ENCODE measurements at regions not wholly inside any gene's neighbourhood (a gene's known extent, or its start where the extent isn't known, plus 50 kb on each side); places are given as distances from the start of the nearest gene placed in this dataset.
"Not testable (repeated sequence)": the region's sequence is repeated elsewhere in the genome, so short reads cannot be mapped to it uniquely, and the experiment has no call there.

- Mint-ChIP-seq H3K9me3 (no peaks in the 10 kb centered on the region), H3K4me3 (no peak overlapping the region), H3K27me3 (ENCODE audit: low read depth) (peaks cover 7% of the 10 kb centered on the region), H3K4me1 (ENCODE audit: low read depth) (no peaks in the 10 kb centered on the region), H3K27ac (no peak overlapping the region), H3K36me3 (ENCODE audit: low read depth) (no peaks in the 10 kb centered on the region)
- no peak for DNase-seq (ENCODE audit: low spot score)
Observed at GRCh38 chr21:33139084-33139483, 69.1 kb downstream of the OLIG1 start.

GRCh38 chr21:33140288-33140687, 70.3 kb downstream of the OLIG1 start:
- Mint-ChIP-seq H3K27me3 (ENCODE audit: low read depth) (peaks cover 7% of the 10 kb centered on the region), H3K4me3 (no peak overlapping the region), H3K27ac (no peak overlapping the region), H3K36me3 (ENCODE audit: low read depth) (no peaks in the 10 kb centered on the region), H3K9me3 (no peaks in the 10 kb centered on the region), H3K4me1 (ENCODE audit: low read depth) (no peaks in the 10 kb centered on the region)
- DNase-seq (ENCODE audit: low spot score): no peak

- Mint-ChIP-seq H3K27me3 (ENCODE audit: low read depth) (peaks cover 25% of the 10 kb centered on the region), H3K4me3 (no peak overlapping the region), H3K27ac (no peak overlapping the region), H3K9me3 (no peaks in the 10 kb centered on the region), H3K4me1 (ENCODE audit: low read depth) (no peaks in the 10 kb centered on the region), H3K36me3 (ENCODE audit: low read depth) (no peaks in the 10 kb centered on the region)
- DNase-seq (ENCODE audit: low spot score): no peak
Observed at GRCh38 chr21:33146467-33146866, 76.5 kb downstream of the OLIG1 start.

- H3K9me3 Mint-ChIP-seq: no peaks in the 10 kb centered on the region
- peaks cover 33% of the 10 kb centered on the region for H3K27me3 Mint-ChIP-seq (ENCODE audit: low read depth)
- H3K36me3 Mint-ChIP-seq (ENCODE audit: low read depth): no peaks in the 10 kb centered on the region
- H3K27ac Mint-ChIP-seq: no peak overlapping the region
- H3K4me1 Mint-ChIP-seq (ENCODE audit: low read depth): no peaks in the 10 kb centered on the region
- no peak overlapping the region for H3K4me3 Mint-ChIP-seq
- no peak for DNase-seq (ENCODE audit: low spot score)
Observed at GRCh38 chr21:33149181-33149580, 79.2 kb downstream of the OLIG1 start.

DNA sequence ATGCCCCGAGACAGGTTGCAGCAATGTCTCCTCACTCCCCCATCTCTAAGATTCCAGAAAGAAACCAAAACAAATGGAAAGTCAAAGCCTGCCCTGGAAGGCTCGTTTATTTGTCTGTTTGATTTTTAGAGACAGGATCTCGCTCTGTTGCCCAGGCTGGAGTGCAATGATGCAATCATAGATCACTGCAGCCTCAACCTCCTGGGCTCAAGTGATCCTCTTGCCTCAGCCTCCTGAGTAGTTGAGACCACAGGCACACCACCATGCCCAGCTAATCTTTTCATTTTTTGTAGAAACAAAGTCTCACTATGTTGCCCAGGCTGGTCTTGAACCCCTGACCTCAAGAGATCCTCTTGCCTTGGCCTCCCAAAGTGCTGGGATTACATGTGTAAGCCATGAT, 78.8 kb upstream of the IFNAR2 start:
- not testable (repeated sequence) for H3K36me3 Mint-ChIP-seq (ENCODE audit: low read depth); H3K9me3 Mint-ChIP-seq; DNase-seq (ENCODE audit: low spot score); H3K4me3 Mint-ChIP-seq; H3K27ac Mint-ChIP-seq; H3K4me1 Mint-ChIP-seq (ENCODE audit: low read depth)
- peaks cover 35% of the 10 kb centered on the region for H3K27me3 Mint-ChIP-seq (ENCODE audit: low read depth)

DNA sequence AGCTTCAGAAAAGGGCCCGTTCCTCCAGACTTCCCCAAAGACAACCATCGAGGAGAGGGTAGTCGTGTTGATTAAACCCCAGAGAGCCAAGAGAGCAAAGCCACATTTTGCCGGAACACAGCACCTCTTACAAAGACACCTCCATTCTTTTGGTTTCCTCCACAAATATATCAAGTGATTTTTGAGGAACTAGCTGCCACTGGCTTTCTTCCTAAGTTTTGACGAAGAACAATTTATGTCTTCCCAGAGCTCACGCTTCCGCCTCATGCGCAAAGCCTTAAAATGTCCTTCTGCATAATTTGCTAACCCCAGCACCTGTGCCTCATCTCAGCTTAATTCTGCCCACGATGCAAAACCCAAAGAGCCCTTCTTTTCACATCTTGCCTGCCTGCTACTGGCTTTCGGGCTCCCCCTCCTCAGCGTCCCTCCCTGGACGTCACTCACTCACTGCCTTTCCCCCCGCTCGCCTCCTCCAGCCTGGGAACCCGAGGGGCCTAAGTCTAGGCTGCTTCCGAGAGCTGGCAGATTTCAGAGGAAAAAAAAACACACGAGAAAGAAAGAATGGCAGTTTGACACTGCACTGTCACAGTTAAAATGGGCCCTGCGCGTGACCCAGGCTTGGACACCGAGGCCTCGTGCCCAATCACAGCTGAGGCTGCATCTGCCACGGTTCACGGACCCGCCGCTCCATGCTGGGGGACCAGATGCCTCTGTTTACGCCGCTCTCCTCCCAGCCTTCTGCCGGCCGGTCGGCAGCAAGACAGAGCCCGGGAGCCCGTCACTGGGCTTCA, 77.6 kb upstream of the IFNAR2 start:
- Mint-ChIP-seq H3K9me3 (no peaks in the 10 kb centered on the region), H3K4me3 (no peak overlapping the region), H3K27ac (no peak overlapping the region), H3K4me1 (ENCODE audit: low read depth) (no peaks in the 10 kb centered on the region), H3K36me3 (ENCODE audit: low read depth) (no peaks in the 10 kb centered on the region), H3K27me3 (ENCODE audit: low read depth) (peaks cover 30% of the 10 kb centered on the region)
- DNase-seq (ENCODE audit: low spot score): no peak

GRCh38 chr21:33152732-33153130, 77.0 kb upstream of the IFNAR2 start:
- H3K27ac Mint-ChIP-seq: no peak overlapping the region
- peaks cover 30% of the 10 kb centered on the region for H3K27me3 Mint-ChIP-seq (ENCODE audit: low read depth)
- no peaks in the 10 kb centered on the region for H3K9me3 Mint-ChIP-seq

DNA sequence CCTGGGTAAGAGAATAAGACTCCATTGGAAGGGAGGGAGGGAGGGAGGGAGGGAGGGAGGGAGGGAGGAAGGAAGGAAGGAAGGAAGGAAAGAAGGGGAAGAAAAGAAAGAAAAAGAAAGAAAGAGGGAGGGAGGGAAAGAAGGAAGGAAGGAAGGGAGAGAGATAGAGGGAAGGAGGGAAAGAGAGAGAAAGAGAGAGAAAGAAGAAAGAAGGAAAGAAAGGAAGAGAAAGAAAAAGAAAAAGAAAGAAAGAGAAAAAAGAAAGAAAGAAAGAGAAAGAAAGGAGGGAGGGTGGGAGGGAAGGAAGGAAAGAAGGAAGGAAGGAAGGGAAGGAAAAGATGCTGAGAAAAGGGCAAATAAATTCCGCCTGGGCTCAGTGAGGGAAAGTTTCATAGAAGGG, 74.7 kb upstream of the IFNAR2 start:
- Mint-ChIP-seq H3K27me3 (ENCODE audit: low read depth) (peaks cover 38% of the 10 kb centered on the region), H3K4me1 (ENCODE audit: low read depth) (no peaks in the 10 kb centered on the region), H3K4me3 (no peak overlapping the region)

More at GRCh38 chr21:33152732-33153130, 77.0 kb upstream of the IFNAR2 start:
- Mint-ChIP-seq H3K36me3 (ENCODE audit: low read depth) (no peaks in the 10 kb centered on the region), H3K4me1 (ENCODE audit: low read depth) (no peaks in the 10 kb centered on the region), H3K4me3 (no peak overlapping the region)
- no peak for DNase-seq (ENCODE audit: low spot score)

GRCh38 chr21:33155422-33155821, 74.3 kb upstream of the IFNAR2 start:
- no peak overlapping the region for H3K4me3 Mint-ChIP-seq
- no peaks in the 10 kb centered on the region for H3K36me3 Mint-ChIP-seq (ENCODE audit: low read depth)
- no peak for DNase-seq (ENCODE audit: low spot score)
- peaks cover 7% of the 10 kb centered on the region for H3K9me3 Mint-ChIP-seq
- no peaks in the 10 kb centered on the region for H3K4me1 Mint-ChIP-seq (ENCODE audit: low read depth)
- H3K27ac Mint-ChIP-seq: no peak overlapping the region
- H3K27me3 Mint-ChIP-seq (ENCODE audit: low read depth): peaks cover 38% of the 10 kb centered on the region

More for the DNA sequence above, 74.7 kb upstream of the IFNAR2 start:
- DNase-seq (ENCODE audit: low spot score): no peak
- H3K36me3 Mint-ChIP-seq (ENCODE audit: low read depth): no peaks in the 10 kb centered on the region
- no peak overlapping the region for H3K27ac Mint-ChIP-seq
- peaks cover 7% of the 10 kb centered on the region for H3K9me3 Mint-ChIP-seq

DNA sequence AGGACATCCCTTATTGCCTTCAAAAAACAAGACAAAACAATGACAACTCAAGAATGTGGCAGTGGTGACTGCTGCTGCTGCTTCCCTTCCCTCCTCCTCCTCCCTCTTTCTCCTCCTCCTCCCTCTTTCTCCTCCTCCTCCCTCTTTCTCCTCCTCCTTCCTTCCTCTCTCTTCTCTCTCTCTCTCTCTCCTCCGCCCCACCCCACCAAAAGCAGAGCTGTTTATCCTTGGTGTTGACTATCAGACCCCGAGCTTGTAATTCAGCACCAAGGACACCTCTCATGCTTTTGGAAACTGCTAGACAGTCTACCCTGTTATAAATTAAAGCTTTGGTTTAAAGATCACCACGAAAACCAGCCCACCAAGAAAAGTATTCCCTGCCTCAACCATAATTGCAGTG, 72.4 kb upstream of the IFNAR2 start:
- no peak overlapping the region for H3K4me3 Mint-ChIP-seq
- H3K36me3 Mint-ChIP-seq (ENCODE audit: low read depth): no peaks in the 10 kb centered on the region
- H3K27me3 Mint-ChIP-seq (ENCODE audit: low read depth): peaks cover 31% of the 10 kb centered on the region
- H3K9me3 Mint-ChIP-seq: peaks cover 7% of the 10 kb centered on the region
- H3K27ac Mint-ChIP-seq: no peak overlapping the region
- DNase-seq (ENCODE audit: low spot score): no peak
- no peaks in the 10 kb centered on the region for H3K4me1 Mint-ChIP-seq (ENCODE audit: low read depth)

DNA sequence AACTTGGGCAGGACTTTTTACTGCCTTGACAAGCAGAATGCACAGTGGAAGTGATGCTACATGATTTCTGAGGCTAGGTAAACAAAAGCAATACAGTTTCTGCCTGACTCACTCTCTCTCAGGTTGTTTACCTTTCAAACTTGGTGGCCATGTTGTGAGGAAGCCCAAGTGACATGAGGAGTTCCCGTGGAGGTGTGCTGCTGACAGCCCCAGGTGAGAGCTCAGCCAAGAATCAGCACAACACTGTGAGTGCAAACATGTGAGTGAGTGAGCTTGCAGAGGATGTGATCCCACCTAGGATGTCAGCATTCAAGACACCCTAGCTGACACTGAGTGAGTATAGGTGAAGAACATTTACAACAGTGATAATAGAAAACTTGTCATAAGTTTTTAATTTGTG, 71.1 kb upstream of the IFNAR2 start:
- H3K36me3 Mint-ChIP-seq (ENCODE audit: low read depth): no peaks in the 10 kb centered on the region
- DNase-seq (ENCODE audit: low spot score): no peak
- H3K4me3 Mint-ChIP-seq: no peak overlapping the region
- no peaks in the 10 kb centered on the region for H3K4me1 Mint-ChIP-seq (ENCODE audit: low read depth)
- no peak overlapping the region for H3K27ac Mint-ChIP-seq
- H3K27me3 Mint-ChIP-seq (ENCODE audit: low read depth): peaks cover 24% of the 10 kb centered on the region
- H3K9me3 Mint-ChIP-seq: peaks cover 7% of the 10 kb centered on the region

DNA sequence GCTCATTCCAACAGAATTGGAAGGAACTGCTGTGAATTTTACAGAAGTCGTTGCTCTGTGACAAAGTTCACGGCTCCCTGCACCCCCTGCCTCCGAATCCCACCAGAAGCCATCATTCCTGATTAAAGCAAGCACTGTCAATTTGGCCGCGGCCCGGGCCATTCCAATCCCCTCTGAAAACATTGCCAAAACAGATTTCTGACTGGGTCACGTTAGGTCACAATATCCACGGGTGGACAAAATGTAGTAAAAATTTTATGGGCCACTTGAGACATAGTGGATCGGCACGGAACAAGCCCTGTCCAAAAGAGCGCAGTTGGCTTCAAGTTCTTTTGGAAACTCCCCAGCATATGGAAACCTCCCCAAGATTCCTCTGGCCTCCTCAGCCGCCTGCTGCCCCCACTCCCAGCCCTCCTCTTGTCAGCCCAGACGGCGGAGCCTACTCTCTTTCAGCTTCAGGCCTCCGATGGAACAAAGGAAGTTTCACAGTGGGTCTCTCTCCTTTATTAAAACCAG, 67.2 kb upstream of the IFNAR2 start:
- Mint-ChIP-seq H3K4me3 (no peak overlapping the region), H3K36me3 (ENCODE audit: low read depth) (no peaks in the 10 kb centered on the region), H3K4me1 (ENCODE audit: low read depth) (no peaks in the 10 kb centered on the region), H3K27me3 (ENCODE audit: low read depth) (peaks cover 18% of the 10 kb centered on the region), H3K27ac (no peak overlapping the region), H3K9me3 (peaks cover 7% of the 10 kb centered on the region)
- DNase-seq (ENCODE audit: low spot score): no peak

DNA sequence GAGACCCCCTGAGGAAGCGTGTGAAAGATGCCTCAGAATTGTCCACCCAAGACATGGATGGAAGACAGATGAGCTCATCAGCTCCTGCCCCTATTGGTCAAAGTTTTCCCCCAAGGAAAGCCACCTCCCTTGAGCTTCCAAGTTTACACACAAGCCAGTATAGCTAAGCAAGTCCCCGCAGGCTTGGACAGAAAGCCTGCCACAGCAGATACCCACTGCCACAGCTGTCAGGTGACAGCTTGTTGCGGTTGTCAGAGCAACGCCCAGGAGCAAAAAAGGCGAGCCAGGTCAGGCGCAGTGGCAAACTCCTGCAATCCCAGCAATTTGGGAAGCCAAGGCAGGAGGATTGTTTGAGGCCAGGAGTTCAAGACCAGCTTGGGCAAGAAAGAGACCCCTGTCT, 60.9 kb upstream of the IFNAR2 start:
- H3K4me3 Mint-ChIP-seq: no peak overlapping the region
- H3K9me3 Mint-ChIP-seq: no peaks in the 10 kb centered on the region
- no peak overlapping the region for H3K27ac Mint-ChIP-seq
- no peaks in the 10 kb centered on the region for H3K36me3 Mint-ChIP-seq (ENCODE audit: low read depth)
- no peaks in the 10 kb centered on the region for H3K4me1 Mint-ChIP-seq (ENCODE audit: low read depth)
- peaks cover 23% of the 10 kb centered on the region for H3K27me3 Mint-ChIP-seq (ENCODE audit: low read depth)
- DNase-seq (ENCODE audit: low spot score): no peak

- Mint-ChIP-seq H3K9me3 (no peaks in the 10 kb centered on the region), H3K27ac (no peak overlapping the region)
Observed at GRCh38 chr21:33169359-33169758, 60.4 kb upstream of the IFNAR2 start.

More at GRCh38 chr21:33169359-33169758, 60.4 kb upstream of the IFNAR2 start:
- no peaks in the 10 kb centered on the region for H3K36me3 Mint-ChIP-seq (ENCODE audit: low read depth)
- no peak overlapping the region for H3K4me3 Mint-ChIP-seq
- DNase-seq (ENCODE audit: low spot score): no peak
- H3K27me3 Mint-ChIP-seq (ENCODE audit: low read depth): peaks cover 23% of the 10 kb centered on the region
- H3K4me1 Mint-ChIP-seq (ENCODE audit: low read depth): no peaks in the 10 kb centered on the region
